ENCODE measurements at regions not wholly inside any gene's neighbourhood (a gene's known extent, or its start where the extent isn't known, plus 50 kb on each side); places are given as distances from the start of the nearest gene placed in this dataset.

DNA sequence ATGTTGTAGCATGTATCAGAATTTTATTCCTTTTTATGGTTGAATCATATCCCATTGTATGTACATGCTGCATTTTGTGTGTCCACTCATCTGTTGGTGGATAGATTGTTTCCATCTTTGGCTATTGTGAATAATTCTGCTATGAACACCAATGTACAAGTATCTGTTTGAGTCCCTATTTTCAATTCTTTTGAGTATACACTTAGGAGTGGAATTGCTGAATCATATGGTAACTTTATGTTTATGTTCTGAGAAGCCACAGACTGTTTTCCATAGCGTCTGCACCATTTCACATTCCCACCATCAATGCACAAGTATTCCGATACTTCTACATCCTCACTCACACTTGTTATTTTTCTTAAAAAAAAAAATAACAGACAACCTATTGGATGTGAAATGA is 91.5 kb downstream of the ARF6 start:
- peak overlapping the region in 1 of 2 donors; percentile 76 for H3K27ac Mint-ChIP-seq
- H3K27me3 Mint-ChIP-seq = no peaks in the 10 kb centered on the region
- no peaks in the 10 kb centered on the region for H3K9me3 Mint-ChIP-seq
- peaks cover 60% of the 10 kb centered on the region for H3K4me1 Mint-ChIP-seq
- peak overlapping the region in 1 of 2 donors; percentile 50 for H3K4me3 Mint-ChIP-seq
- DNase-seq = no peak
- ATAC-seq = peak; percentile 81

DNA sequence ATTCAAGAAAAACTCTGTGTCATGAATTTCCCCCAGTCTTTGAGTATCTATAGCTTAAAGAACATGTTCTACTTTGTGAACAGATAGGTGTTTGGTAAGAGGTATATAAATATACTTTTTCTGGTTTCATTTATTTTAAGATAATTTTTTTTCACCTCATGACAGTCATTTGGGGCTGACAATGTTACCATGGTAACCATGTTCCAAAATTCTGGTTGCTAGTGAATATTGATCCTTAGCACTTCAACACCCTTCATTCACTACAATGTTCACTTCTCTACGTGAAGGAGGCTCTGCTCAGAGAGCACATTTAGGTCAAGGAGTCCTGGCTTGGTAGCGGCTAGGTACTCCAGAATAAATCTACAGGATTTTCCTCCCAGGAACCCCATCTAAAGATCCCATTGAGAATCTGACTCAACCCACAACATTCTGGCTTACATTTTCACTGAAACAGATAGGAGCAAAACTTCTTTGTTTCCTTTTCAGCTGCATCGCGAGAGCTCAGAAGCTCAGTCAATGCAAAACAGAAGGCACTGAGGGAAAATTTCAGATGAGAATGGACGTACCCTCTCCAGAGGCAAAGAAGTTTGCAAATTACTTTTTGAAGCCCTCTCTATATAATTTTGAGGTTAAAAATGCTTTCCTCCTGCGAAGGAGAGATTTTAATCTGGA is 93.6 kb downstream of the ARF6 start:
- ATAC-seq (no peak), DNase-seq (no peak)
- Mint-ChIP-seq H3K27ac (peak overlapping the region in 1 of 2 donors; percentile 6), H3K27me3 (no peaks in the 10 kb centered on the region), H3K4me3 (no peak overlapping the region), H3K9me3 (no peaks in the 10 kb centered on the region), H3K4me1 (peaks cover 43% of the 10 kb centered on the region)

DNA sequence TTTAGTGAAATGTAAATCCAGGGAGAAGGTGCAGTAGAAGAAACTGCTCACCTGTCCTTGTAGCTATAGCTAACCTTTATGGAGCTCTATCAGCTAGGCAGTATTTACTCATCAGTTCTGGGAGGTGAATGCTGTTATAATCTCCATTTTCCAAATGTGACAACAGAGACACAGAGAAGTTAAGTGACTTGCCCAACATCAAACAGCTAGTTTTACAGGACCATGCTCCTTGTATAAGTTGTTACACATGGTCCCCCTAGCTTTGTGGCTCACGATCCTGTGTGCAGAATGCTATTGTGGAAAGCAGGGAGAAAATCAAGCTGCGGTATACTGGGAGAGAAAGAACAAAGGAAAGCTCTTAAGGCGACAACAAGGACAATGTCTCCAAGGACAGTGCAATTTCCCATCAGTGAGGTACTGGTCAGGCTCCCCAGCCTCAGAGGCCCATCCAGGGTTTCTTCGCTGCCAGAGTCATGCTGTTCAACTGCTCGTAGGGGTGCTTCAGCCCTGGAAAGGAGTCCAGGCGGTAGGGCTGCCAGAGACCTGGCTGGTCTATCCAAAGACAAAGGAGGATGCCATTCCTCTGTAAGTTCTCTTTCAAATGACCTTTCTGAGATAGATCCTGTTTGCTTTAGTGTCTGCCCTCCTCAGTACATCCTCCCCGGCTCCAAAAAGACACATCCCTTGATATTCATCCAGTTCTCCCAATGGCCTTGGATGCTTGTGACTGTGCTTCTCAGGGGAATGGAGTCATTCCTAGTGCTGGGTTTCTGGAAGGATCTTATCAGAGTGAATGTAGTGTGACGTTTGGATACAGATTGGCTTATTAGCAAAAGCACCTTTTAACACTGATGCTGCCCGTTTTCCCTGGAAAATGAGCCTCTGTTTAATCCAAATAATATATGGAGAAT is 95.5 kb downstream of the ARF6 start:
- DNase-seq (no peak), ATAC-seq (no peak)
- Mint-ChIP-seq H3K4me1 (peaks cover 55% of the 10 kb centered on the region), H3K27ac (no peak overlapping the region), H3K4me3 (no peak overlapping the region), H3K27me3 (no peaks in the 10 kb centered on the region), H3K9me3 (no peaks in the 10 kb centered on the region)

DNA sequence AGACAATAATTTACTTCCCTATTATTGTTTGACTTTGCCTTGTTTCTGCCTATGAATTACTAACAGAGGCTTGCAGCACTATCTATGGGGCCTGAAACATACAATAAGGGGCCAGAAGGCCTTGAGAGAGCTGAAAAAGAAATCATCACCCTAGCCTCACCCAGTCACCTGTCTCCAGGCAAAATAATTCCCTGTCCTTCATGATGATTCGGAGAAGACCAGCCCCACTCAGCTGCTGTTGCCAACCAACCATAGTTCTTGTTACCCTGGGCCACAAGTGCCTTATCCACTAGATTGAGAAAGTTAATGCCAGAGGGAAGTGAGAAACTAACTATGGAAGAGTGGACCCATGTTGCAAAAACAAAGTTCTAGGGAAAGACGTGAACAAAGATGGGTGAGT is 97.1 kb downstream of the ARF6 start:
- DNase-seq = no peak
- no peak overlapping the region for H3K4me3 Mint-ChIP-seq
- H3K27me3 Mint-ChIP-seq = no peaks in the 10 kb centered on the region
- H3K9me3 Mint-ChIP-seq = no peaks in the 10 kb centered on the region
- no peak overlapping the region for H3K27ac Mint-ChIP-seq
- peaks cover 55% of the 10 kb centered on the region for H3K4me1 Mint-ChIP-seq
- no peak for ATAC-seq

DNA sequence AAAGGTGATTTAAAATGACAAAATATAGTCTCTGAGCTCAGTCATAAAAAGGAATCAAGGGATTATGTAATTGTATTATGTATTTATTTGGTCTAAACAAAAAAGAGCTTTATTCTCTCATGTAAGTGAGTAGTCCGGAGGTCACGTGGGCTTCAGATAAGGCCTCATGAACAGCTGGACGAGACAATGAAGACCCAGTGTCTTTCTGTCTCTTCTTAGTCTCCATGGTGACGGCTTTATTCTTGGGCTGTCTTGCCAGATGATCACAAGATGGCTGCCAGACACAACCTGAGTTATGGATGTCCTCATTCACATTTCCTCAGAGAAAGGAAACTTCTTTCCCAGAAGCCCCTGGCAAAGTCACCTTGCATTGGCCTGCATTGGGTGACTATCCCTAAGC is 98.6 kb downstream of the ARF6 start:
- no peak for ATAC-seq
- no peak for DNase-seq
- Mint-ChIP-seq H3K27ac (no peak overlapping the region), H3K27me3 (no peaks in the 10 kb centered on the region), H3K4me3 (no peak overlapping the region), H3K9me3 (no peaks in the 10 kb centered on the region), H3K4me1 (peaks cover 50% of the 10 kb centered on the region)

DNA sequence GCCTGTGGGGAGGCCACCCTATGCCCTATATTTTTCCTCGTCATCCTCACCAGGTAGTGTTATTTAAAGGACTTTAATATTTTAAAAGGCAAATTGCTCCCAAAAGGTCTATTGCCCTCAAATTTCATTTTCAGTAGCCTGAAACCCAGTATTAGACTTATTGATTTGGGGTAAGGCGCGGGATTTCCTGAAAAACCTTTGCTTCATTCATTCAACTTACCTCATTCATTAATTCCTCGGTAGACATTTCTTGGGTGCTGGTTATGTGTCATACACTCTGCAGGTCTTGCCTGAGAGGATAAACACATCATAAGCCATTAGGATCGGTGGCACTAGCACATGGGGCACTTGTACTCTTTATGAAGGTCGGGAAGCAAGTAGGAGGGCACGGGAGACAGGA is 99.2 kb downstream of the ARF6 start:
- H3K4me3 Mint-ChIP-seq = peak overlapping the region in 1 of 2 donors; percentile 64
- H3K4me1 Mint-ChIP-seq = peaks cover 46% of the 10 kb centered on the region
- DNase-seq (no peak), ATAC-seq (no peak)
- no peaks in the 10 kb centered on the region for H3K9me3 Mint-ChIP-seq
- peak overlapping the region in 1 of 2 donors; percentile 43 for H3K27ac Mint-ChIP-seq
- H3K27me3 Mint-ChIP-seq = no peaks in the 10 kb centered on the region

DNA sequence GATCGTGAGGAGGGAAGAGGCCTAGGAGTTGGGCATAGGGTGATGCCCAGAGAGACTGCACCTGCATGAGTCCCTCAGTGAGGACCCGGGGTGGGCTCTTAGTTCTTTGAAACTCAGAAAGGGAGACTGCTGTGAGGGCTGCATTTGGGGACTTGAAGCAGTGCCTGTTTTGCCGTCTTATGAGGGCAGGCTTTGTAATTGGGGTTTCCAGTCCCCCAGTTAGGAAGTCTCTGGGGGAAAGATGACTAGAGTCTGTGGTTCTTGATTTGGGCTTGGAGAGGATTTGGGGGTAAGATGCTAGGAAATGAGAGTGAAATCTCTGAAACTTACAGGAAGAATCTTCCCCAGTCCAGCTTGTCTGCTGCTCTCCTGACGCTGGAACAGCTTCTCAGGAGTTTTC is 99.6 kb downstream of the ARF6 start:
- peak overlapping the region in 1 of 2 donors; percentile 64 for H3K4me3 Mint-ChIP-seq
- no peaks in the 10 kb centered on the region for H3K27me3 Mint-ChIP-seq
- H3K27ac Mint-ChIP-seq = peak overlapping the region in 1 of 2 donors; percentile 28
- no peaks in the 10 kb centered on the region for H3K9me3 Mint-ChIP-seq
- ATAC-seq = peak; percentile 45
- no peak for DNase-seq
- H3K4me1 Mint-ChIP-seq = peaks cover 46% of the 10 kb centered on the region

DNA sequence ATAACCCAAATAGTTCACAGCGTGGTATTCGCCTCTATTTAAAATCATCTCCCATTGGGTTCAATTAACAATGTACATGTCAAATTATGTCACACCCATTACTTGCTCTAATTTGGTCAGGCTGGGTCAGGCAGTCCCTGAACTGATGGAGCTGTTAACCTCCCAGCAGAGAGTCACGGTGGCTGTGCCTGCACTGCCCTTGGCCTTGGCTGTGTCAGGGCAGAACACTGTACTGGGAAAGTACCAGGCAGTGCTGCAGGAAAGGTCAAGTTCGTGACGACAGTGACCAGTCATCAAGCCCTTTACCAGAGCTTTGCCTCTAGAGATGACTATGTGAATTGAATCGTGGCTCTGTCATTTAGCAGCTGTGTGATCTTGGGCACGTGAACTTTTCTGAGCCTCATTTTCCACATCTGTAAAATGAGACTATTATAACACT is 100.0 kb downstream of the ARF6 start:
- Mint-ChIP-seq H3K27me3 (no peaks in the 10 kb centered on the region), H3K4me1 (peaks cover 46% of the 10 kb centered on the region), H3K4me3 (peak overlapping the region; percentile 45 to 64), H3K9me3 (no peaks in the 10 kb centered on the region), H3K27ac (peak overlapping the region in 1 of 2 donors; percentile 28)
- DNase-seq = peak in 1 of 2 donors; percentile 71
- ATAC-seq = peak; percentile 96

DNA sequence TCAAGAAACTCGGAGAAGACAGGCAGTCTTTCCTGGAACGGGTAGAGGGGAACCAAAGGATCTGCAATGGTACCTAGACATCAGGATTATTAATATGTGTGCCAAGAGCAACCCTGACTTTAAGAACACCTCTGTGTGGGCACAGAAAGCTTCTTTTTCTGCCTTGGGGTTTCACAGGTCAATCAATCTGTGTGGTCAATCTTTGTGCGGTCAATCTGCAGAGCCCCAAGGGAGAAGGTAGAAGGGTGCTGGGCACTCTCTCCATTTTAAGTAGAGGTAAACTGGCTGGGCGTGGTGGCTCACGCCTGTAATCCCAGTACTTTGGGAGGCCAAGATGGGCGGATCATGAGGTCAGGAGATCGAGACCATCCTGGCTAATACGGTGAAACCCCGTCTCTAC is 100.7 kb downstream of the ARF6 start:
- Mint-ChIP-seq H3K9me3 (no peaks in the 10 kb centered on the region), H3K4me3 (no peak overlapping the region), H3K27ac (peak overlapping the region; percentile 24 to 34), H3K4me1 (peaks cover 52% of the 10 kb centered on the region), H3K27me3 (no peaks in the 10 kb centered on the region)
- ATAC-seq (no peak), DNase-seq (no peak)

DNA sequence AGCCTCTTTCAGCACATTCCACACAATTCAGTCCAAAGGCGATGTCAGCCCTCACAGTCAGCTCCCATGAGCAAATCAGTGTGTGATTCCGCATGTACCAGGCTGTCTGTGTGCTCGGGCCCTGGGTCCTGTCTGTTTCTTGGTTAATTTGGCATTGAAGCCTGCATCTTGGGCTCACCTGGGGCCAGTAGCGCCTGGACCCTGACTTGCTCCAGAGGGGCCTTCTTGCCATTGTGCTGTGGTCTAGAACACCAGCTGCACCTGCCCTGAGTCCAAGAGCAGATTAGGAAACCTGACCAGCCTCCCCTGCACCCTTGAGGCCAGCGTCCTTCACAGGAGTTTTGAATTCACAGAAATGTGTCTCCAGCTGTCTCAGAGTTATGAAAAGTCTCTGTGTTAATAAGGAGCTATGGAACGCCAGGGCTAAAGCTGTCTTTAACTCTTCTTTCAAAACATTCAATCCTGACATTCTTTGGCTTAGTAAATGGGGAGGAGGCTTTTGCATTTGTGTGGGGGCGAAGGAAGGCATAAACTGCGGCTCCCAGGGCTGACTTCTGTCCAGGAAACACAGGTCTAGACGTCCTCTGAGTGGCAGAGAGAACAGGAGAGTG is 102.2 kb downstream of the ARF6 start:
- H3K4me3 Mint-ChIP-seq = peak overlapping the region in 1 of 2 donors; percentile 24
- peaks cover 67% of the 10 kb centered on the region for H3K4me1 Mint-ChIP-seq
- ATAC-seq (no peak), DNase-seq (no peak)
- no peaks in the 10 kb centered on the region for H3K27me3 Mint-ChIP-seq
- peak overlapping the region in 1 of 2 donors; percentile 86 for H3K27ac Mint-ChIP-seq
- H3K9me3 Mint-ChIP-seq = no peaks in the 10 kb centered on the region

DNA sequence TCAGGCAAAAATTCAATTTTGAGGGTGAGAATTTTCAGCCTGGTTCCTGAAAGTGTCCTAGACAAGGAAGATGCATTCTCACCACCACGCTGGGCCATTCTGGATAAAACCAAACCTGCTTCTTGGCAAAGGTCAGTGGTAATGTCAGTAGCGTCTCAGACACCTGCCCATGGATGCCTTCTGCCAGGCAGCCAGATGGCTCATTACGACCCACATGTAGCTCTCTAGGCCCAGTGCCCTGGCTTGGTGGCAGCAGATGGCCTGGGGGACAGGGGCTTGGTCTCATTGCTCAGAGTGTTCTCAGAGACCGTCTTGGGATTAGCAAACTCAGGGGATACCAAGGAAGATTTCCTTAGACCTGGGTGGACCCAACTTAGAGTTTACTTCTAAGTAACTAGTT is 105.1 kb downstream of the ARF6 start:
- Mint-ChIP-seq H3K27me3 (no peaks in the 10 kb centered on the region), H3K4me3 (no peak overlapping the region), H3K4me1 (peaks cover 72% of the 10 kb centered on the region), H3K9me3 (no peaks in the 10 kb centered on the region), H3K27ac (no peak overlapping the region)
- ATAC-seq = no peak
- no peak for DNase-seq

DNA sequence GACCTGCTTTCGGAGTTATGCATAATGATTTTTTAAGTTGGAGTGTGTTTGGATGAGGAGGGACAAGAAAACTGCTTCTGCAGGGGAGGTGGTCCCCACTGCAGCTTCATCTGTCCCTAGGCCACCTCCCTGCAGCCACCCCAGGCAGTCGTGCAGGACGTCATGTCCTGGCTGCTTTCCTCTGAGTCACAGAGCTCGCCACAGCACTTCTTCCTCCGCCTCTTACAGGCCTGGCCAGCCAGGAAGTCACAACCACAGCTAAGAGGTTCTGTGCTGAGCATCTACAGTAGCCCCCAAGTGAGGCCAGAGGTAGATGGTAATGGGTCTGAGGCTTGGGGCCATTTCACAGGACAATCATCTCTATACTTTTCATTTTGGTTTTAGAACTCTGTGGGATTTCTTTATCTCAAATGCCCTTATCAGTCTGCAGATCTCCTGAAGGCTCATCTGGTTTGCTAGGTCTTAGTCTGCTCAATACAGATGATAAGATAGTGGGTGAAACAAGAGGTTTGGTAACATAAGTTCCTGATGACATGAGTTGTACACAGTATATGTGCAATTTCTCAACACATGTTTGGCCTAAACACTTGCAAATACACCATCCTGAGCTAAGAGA is 106.4 kb downstream of the ARF6 start:
- Mint-ChIP-seq H3K4me1 (peaks cover 73% of the 10 kb centered on the region), H3K27ac (peak overlapping the region; percentile 97 to 98), H3K27me3 (no peaks in the 10 kb centered on the region), H3K4me3 (peak overlapping the region; percentile 76 to 81), H3K9me3 (no peaks in the 10 kb centered on the region)
- ATAC-seq = peak; percentile 69
- peak; percentile 75 to 90 for DNase-seq

DNA sequence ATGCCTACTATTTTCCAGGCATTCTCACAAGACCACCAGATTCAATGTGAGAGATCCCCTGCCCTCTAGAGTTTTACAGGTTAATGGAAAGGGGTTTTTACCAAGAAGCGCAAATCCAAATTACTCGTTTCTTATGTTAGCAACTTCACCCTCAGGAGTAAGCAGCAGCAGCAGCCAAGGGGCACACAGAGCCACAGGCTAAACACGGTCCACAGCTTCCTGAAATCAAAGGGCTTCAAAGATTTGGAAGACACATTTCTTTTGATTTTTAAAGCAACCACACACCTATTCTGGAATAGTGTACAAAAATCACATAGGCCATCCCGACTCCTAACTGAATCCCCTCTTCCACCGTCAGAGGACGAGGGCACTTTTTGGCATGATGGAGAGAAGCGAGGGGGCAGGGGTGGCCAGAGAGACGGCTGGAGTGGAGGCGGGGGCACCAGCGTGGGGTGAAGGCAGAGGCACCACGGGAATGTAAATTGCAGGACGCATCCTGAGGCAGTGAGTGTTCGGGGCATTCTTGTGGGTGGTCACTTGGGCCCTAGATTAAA is 107.0 kb downstream of the ARF6 start:
- peak overlapping the region; percentile 97 to 98 for H3K27ac Mint-ChIP-seq
- peak in 1 of 2 donors; percentile 15 for DNase-seq
- H3K4me3 Mint-ChIP-seq = peak overlapping the region; percentile 76 to 81
- H3K4me1 Mint-ChIP-seq = peaks cover 68% of the 10 kb centered on the region
- H3K27me3 Mint-ChIP-seq = no peaks in the 10 kb centered on the region
- ATAC-seq = no peak
- no peaks in the 10 kb centered on the region for H3K9me3 Mint-ChIP-seq

DNA sequence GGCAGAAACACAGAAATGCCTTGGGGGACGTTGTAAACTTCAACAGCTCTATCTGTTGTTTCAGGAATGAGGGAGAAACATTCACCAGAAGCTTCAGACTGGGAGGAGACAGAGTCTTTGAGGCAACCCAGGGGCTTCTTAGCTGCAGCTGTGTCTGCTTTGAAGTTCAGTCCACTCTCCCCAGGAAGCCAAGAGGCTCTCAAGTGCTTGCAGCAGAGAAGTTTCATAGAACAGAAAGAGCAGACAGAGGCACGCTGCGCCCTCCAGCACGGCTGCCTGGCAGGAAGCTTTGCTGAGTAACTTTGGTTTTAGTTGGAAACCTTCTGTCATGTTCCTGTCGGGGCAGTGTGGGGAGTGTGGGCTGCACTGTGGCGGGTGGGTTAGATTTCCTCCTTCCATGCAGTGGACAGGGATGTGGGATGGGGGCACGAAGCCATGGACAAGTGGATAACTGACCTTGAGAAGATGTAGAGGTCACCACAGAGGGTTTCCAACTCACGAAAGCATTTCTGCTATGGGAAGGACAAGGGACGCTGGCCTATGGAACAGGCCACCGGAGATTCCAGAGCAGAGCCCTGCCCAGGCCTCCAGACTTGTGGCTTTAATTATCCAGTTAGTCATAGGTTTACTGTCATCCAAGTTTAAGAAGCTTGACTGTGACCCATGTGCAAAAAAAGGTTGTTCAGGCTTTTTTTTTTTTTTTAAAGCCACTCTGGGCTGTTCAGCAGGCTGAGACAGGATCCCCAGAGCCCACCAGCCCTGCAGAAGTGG is 107.7 kb downstream of the ARF6 start:
- Mint-ChIP-seq H3K9me3 (no peaks in the 10 kb centered on the region), H3K27me3 (no peaks in the 10 kb centered on the region), H3K27ac (peak overlapping the region; percentile 97 to 98), H3K4me1 (peaks cover 66% of the 10 kb centered on the region), H3K4me3 (peak overlapping the region; percentile 76 to 81)
- peak; percentile 37 for ATAC-seq
- DNase-seq = peak; percentile 70 to 85

Data from stimulated activated naive CD8-positive, alpha-beta T cell treated with anti-CD3 and anti-CD28 coated beads, Interleukin-15, amount 100 ng/mL, for 72 hours (primary cell).